Stimulated activated CD8-positive, alpha-beta memory T cell treated with anti-CD3 and anti-CD28 coated beads, Interleukin-4, amount 100 ng/mL, for 48 hours (primary cell): ENCODE measurements at regions not wholly inside any gene's neighbourhood (a gene's known extent, or its start where the extent isn't known, plus 50 kb on each side); places are given as distances from the start of the nearest gene placed in this dataset.
"Not testable (repeated sequence)": the region's sequence is repeated elsewhere in the genome, so short reads cannot be mapped to it uniquely, and the experiment has no call there.

Experiments used
- DNase-seq: peaks from one replicate; pipeline ENCODE4 v3.0.0-alpha.2; 2020

DNA sequence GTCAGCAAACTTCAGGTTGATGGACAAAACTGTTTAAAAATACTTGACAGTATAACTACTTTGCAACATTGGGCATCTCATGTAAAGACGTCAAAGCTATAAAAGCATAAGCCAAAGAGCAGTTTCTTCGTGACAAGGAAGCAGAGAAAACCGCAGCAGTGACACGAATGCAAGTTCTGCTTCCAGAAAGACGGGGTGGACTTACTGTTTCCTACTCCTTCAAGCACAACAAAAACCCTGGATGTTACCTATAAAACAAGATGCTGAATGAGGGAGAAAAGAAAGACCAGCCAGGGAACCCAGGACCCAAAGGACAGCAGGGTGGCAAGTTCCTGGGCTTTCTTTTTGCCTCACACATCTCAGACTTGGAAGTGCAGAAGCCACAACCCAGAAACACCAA lies 98.0 kb downstream of the DLL1 start:
- DNase-seq: no peak

DNA sequence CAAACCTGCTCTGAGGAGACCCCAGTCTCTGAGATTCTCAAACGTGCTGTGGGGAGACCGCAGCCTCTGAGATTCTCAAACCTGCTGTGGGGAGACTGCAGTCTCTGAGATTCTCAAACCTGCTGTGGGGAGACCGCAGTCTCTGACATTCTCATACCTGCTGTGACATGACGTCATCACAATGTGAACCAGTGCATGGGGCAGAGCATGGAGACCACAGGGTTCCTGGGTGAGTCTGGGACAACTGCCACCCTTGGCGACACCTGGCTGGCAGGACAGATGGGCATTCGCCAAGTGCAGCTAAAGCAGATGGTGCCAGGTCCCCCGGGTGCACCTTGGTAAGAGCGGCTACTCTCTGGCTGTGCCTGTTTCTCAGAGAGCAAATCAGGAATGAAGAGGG lies 98.8 kb downstream of the DLL1 start:
- not testable (repeated sequence) for DNase-seq

DNA sequence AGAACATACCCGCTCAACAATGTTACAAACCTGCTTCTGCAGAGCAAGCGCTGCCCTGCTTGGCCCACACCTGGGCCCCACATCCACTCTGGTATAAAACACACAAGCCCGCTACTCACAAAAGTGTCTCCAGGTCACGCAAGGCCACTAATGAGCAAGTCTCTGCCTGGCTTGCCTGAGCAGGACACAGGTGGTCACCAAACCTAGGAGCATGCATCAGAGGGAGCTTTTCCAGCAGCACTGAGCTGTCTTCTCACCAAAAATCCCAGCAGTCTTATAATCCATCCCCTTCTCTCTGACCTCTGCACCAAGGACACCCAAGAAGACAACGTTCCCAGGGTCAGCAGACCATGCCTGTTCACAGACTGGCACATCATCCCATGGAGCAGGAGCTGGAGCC lies 100.8 kb downstream of the DLL1 start:
- peak; percentile 16 for DNase-seq

GRCh38 chr6:170189236-170189635 lies 101.6 kb downstream of the DLL1 start:
- DNase-seq: peak; percentile 19

DNA sequence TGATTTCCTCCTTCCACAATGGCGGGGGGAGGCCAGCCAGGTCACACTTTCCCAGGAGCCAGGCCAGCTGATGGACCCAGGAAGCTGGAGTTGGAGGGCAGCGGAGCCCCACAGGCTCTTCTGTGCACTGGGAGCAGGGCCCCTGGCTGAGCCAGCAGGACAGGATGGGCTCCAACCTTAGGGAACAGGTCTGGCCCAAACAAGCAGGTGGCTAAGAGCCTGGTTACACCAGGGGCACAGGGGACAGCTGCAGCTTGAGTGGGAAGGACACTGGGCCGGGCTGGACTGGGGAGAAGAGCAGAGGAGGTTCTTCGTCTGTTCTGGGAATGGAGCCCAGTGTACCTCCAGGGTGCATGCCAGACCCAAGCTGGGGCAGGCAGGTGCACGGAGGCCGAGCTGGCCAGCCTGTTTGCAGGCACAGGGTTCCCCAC lies 102.3 kb downstream of the DLL1 start:
- no peak for DNase-seq

DNA sequence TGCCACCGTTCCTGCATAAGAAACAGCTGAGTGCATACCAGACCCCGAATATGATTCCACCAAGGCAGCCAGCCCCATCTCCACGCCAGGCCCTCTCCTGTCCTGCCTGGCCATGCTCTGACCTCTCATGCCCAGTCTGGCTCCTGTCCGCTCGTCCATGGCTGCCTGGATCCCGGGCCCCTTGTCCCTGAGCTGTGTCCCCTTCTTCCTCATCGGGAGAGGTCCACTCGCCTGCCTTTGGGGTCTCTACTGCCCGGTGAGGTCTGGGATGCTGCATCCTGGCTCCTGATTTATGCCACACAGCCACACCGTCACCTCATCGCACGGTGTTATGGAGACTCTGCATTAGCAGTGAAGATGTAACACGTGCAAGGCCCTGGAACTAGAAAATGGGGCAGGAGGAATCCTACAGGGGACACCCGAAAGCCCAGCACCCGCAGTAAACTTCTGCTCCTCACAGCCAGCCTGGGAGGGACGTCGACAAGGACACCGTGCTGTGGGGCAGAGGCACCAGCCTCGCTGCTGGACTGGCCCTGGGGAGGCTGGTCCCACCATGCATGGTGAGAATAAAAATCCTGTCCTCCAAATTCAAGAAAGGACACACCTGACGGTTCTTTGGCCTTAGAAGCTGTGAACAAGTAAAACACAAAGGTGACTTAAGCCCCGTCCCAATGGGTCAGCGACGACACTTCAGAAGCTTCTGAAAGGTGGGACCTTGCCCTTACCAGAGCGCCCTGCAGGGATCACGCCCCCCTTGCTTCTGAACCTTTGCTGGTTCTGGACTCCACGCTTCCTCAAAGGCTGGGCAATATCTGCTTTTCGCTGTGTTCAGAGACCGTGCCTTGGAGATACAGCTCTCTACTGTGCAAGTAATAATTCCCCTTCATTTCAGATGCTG lies 103.0 kb downstream of the DLL1 start:
- no peak for DNase-seq

DNA sequence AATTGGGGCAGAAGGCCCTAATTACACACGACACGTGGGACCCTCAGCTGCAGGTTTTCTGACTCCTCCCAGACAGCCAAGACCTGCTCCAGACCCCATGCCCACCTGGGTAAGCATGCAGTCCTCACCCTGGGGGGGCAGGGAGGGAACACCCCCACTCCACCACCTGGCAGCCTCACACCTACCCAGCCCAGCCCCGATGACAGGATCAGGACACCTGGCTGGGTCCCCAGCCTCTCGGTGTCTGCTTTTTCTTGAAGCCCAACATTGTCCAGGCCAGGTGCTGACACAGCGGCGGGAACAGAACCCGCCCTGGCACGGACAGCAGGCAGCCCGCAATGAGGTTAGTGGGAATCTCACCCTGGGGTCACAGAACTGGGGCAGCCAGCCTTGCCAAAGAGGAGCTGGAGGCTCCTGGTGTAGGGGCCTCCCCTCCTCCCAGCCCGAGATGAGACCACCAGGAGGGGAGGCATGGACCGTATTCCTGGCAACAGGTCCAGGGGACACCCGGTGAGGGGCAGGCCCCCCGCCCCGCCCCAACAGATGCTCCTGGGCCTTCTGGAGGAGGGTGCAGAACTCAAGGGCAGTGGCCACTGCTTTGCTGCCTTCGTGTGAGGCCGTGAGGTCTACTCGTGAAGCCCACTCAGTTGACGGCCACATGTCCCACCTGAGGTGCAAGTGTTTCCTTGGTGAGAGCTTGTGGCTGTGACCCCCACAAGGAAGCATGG lies 103.8 kb downstream of the DLL1 start:
- DNase-seq: peak; percentile 16

- no peak for DNase-seq
Observed at GRCh38 chr6:170186006-170186935, 104.6 kb downstream of the DLL1 start.

DNA sequence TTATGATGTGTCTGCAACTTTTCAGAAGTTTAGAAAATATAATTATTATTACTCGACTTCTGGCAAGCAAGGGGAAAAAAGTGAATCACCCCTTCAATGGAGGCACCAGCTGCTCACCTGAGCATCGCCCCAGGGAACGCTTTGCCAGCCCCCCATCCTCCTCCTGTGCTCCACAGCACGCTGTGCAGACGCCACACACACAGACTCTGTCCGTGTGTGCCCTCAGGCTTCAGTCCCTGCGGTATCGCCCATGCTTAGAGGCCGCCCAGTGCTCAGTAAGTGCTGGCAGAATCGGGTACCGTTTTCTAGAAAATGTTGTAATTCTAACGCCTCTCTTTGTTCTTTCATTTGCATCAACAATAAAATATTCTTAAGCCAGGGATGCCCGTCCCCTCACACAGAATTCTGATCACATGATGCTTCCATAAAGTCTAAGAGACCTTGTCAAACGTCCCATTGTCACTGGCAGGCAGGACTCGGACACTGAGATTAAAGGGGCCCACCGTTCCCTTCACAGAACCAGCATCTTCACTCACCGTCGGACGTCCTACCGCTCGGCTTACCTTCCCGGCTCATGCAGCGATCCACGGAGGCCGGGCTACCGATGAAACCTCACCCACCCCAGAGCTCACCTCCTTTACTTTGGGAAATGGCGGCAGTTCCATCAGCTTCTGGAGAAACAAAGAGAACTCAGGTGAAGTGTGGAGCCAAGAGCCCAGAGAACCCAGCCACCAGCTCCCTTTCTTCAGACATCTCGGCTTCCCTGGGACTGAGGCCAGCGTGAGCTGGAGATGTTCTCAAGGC lies 105.5 kb downstream of the DLL1 start:
- no peak for DNase-seq

- DNase-seq: peak; percentile 20
Observed at GRCh38 chr6:170184316-170184715, 106.6 kb downstream of the DLL1 start.

DNA sequence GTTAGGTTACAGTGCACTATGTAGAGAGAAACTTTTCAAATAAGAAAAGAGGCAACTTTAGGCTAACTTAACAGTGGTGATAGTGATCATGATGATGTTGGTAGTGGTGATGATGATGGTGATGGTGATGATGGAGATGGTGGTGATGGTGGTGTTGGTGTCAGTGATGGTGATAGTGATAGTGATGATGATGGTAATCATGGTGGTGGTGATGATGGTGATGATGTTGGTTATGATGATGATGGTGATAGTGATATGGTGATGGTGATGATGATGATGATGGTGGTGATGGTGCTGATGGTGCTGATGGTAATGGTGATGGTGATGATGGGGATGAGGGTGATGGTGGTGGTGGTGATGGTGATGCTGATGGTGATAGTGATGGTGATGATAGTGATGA lies 107.4 kb downstream of the DLL1 start:
- DNase-seq: no peak

GRCh38 chr6:170182781-170183120 lies 108.1 kb downstream of the DLL1 start:
- no peak for DNase-seq

DNA sequence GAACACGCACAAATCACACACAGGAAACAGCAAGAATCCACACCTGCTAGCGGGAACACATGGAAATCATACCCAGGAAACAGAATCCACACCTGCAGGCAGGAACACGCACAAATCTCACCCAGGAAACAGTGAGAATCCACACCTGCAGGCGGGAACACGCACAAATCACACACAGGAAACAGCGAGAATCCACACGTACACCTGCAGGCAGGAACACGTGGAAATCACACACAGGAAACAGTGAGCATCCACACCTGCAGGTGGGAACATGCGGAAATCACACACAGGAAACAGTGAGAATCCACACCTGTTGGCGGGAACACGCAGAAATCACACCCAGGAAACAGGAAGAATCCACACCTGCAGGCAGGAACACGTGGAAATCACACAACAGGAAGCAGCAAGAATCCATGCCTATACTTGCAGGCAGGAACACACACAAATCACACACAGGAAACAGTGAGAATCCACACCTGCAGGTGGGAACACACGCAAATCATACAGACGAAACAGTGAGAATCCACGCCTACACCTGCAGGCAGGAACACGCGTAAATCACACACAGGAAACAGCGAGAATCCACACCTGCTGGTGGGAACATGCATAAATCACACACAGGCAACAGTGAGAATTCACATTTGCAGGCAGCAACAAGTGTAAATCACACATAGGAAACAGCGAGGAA lies 108.6 kb downstream of the DLL1 start:
- DNase-seq: peak; percentile 14

GRCh38 chr6:170181338-170181690 lies 109.6 kb downstream of the DLL1 start:
- no peak for DNase-seq

DNA sequence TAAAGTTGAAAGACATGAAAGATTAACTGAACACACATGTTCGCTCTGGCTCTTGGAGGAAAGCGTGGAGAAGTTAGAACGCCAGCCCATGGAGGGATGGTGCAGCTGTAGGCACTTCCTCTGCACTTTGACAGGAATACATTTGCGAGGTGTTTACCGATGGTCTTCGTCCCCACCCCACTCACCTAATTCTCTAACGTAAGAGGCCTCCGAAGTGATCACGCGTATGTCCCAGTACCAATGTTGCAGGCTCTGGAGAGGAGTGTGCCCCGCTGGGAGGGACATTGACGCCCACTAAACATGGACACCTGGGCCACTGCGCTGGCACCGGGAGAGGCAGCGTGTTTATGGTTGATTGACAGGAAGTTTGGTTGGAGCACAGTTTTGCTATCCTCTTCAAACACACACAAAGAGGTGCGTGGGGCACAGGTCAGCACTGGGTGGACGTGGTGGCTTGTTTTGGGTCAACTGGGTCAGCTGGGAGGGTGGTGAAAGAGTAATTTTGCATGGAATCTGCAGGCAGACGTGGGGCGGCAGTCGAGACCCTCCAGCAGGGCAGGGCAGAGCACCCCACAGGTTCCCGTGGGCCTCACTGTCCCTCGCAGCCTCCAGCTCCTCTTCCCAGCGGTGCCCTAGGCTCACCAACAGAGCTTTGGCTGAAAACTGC lies 110.1 kb downstream of the DLL1 start:
- DNase-seq: peak; percentile 16

DNA sequence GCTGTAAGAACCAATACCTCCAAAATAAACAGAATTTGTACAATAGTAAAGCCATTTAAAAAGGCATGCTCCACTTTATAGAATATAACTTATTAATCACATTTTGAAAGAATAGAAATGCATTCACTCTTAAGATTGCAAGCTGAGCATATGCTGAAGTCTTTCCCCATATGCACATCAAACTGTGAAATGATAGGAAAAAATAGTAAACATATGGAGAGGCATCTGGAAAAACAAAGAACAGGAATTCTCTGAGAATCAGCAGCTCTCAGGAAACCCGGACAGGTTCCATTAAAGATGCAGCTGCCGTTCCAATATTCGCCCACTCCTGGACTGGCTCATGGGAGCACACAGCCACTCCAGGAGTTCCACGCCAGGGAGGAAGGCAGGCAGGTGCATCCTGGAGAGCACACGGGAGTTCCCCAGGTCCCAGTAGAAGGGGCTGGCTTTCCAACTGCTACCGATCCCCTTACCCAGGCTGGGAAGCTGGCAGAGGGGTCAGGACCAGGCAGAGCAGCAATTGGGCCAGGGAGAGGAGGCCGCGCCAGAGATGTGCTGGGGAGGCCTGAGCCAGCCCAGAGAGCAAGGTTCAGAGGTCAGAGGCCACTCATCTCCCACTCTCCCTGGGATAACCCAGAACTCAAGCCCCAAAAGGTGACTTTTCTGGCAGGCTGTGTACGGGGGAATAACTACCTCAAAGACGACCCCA lies 111.1 kb downstream of the DLL1 start:
- DNase-seq: no peak

DNA sequence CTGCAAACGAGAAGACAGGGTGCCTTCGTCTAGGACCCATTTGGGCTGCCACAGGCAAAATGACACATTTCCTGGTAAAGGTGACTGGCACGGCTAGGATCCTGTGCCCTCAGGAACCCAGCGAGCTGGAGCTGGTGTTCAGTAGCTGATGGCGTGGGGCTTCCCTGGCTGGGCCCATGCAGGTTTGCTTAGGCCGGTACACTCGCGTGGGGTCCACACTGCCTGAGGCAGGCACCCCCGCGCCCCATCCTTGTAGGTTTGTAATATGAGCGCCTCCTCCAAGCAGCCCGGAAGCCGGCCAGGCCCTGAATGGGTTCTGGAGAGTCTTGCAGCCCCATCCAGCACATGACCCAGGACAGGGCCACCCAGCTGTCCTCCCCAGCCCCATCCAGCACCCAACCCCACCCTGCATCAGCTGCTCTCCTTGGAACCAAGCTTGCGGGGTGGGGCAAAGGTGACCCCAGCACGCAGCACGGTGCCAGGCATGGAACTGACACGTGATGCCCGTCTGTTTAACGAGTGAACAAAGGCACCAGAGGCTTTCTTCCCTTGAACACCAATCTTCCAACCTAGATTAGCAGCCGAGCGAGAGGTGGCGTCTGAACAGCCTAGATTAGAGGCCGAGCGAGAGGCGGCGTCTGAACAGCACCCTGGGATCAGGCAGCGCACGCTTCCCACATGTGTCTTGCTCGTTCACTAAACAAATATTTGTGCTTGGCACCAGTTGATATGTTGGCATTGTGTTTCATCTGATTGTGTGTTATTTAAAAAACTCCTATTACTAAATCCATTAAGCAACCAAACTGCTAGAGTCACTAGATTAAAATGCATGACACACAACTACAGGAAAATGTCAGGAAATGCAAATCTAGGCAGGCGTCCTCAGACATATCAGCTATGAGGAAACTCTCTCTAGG lies 112.1 kb downstream of the DLL1 start:
- peak; percentile 22 for DNase-seq

DNA sequence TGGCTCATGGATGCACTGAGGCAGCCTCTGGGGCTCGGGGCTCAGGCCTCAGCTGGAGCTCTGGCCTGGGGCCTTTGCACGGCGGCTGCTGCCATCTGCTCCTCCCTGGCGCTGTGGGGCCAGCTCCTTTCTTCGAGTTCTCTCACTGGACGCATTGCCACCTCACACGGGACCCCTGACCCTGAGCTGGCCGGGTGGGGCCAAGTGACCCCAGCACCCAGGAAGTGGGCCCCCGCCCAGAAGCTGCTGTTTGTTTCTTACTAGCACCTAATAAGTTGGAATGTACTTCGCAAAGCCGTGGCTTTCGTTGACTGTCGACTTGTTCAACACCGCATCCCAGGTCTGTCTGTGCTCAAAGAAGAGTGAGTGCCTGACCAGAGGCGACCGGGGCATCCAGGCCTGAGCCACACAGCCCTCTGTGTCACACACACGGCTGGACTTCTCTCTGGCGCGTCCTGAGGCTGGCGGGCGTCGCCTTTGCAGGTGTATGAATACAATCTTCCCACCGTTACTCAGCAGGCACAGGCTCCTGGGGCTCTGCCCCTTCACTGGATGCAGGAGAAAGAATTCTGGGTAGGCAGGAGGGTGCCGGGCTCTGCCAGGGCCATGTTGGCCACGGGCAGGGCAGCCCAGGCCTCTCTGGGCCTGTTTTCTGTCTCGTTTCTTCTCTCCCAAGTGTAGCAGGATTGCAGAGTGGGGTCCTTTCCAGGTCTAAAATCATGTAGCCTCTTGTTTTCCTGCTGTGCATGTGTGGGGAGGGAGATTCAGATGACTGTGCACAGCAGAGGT lies 112.9 kb downstream of the DLL1 start:
- DNase-seq: peak; percentile 25
